ENCODE measurements at regions not wholly inside any gene's neighbourhood (a gene's known extent, or its start where the extent isn't known, plus 50 kb on each side); places are given as distances from the start of the nearest gene placed in this dataset.

GRCh38 chr6:2552526-2553154, 198.1 kb downstream of the MYLK4 start:
- Mint-ChIP-seq H3K27me3 (peaks cover 37 to 43% of the 10 kb centered on the region in 2 donors), H3K9me3 (no peaks in the 10 kb centered on the region), H3K27ac (no peak overlapping the region), H3K4me3 (no peak overlapping the region), H3K4me1 (peaks cover 0 to 6% (median 3%) of the 10 kb centered on the region in 3 donors), H3K36me3 (no peaks in the 10 kb centered on the region)
- H3K4me1 ChIP-seq (ENCODE audit: control insufficient read depth in 1 of 2, extremely low read depth in 1 of 2, insufficient read depth in 2 of 2, low read length in 2 of 2) = no peaks in the 10 kb centered on the region
- no peak for DNase-seq
- POLR2A ChIA-PET = no interaction called here
- no peak for ATAC-seq (replicated peaks in 1 of 4)
- peaks cover 6 to 16% of the 10 kb centered on the region in 2 experiments for H3K27me3 ChIP-seq (replicated peaks in 1 of 2; ENCODE audit: control insufficient read depth in 2 of 2, extremely low read depth in 1 of 2, insufficient read depth in 2 of 2, low read length in 1 of 2)
- CTCF ChIA-PET = no interaction called here
- no peak overlapping the region for H3K27ac ChIP-seq (ENCODE audit: low read length)
- no peaks in the 10 kb centered on the region for H3K36me3 ChIP-seq (ENCODE audit: control insufficient read depth in 2 of 2, extremely low read depth in 1 of 2, insufficient read depth in 1 of 2, low read length in 1 of 2)
- no peaks in the 10 kb centered on the region for H3K9me3 ChIP-seq
- H3K4me3 ChIP-seq (ENCODE audit: control insufficient read depth in 1 of 2, extremely low read depth in 1 of 2, low read length in 1 of 2) = no peak overlapping the region
- WGBS (ENCODE audit: insufficient coverage) = 60% methylated on average over 5 of the region's 10 CpGs

- H3K27me3 ChIP-seq (replicated peaks in 1 of 2; ENCODE audit: control insufficient read depth in 2 of 2, extremely low read depth in 1 of 2, insufficient read depth in 2 of 2, low read length in 1 of 2) = peaks cover 6 to 16% of the 10 kb centered on the region in 2 experiments
- Mint-ChIP-seq H3K4me1 (peaks cover 0 to 6% (median 3%) of the 10 kb centered on the region in 3 donors), H3K9me3 (no peaks in the 10 kb centered on the region), H3K4me3 (no peak overlapping the region), H3K27ac (no peak overlapping the region), H3K27me3 (peaks cover 35 to 49% of the 10 kb centered on the region in 2 donors), H3K36me3 (no peaks in the 10 kb centered on the region)
- H3K36me3 ChIP-seq (ENCODE audit: control insufficient read depth in 2 of 2, extremely low read depth in 1 of 2, insufficient read depth in 1 of 2, low read length in 1 of 2) = no peaks in the 10 kb centered on the region
- ChIA-PET POLR2A (no interaction called here), CTCF (no interaction called here)
- WGBS (ENCODE audit: insufficient coverage) = 68% methylated on average over 3 of the region's 3 CpGs
- no peak for DNase-seq
- no peaks in the 10 kb centered on the region for H3K4me1 ChIP-seq (ENCODE audit: control insufficient read depth in 1 of 2, extremely low read depth in 1 of 2, insufficient read depth in 2 of 2, low read length in 2 of 2)
- no peak overlapping the region for H3K4me3 ChIP-seq (ENCODE audit: control insufficient read depth in 1 of 2, extremely low read depth in 1 of 2, low read length in 1 of 2)
- no peaks in the 10 kb centered on the region for H3K9me3 ChIP-seq
- H3K27ac ChIP-seq (ENCODE audit: low read length) = no peak overlapping the region
- no peak for ATAC-seq (replicated peaks in 1 of 4)
These were observed 199.0 kb downstream of the MYLK4 start for GRCh38 chr6:2551705-2552104.

- DNase-seq = no peak
- no peaks in the 10 kb centered on the region for H3K36me3 ChIP-seq (ENCODE audit: control insufficient read depth in 2 of 2, extremely low read depth in 1 of 2, insufficient read depth in 1 of 2, low read length in 1 of 2)
- Mint-ChIP-seq H3K27me3 (peaks cover 41 to 45% of the 10 kb centered on the region in 2 donors), H3K9me3 (no peaks in the 10 kb centered on the region), H3K4me3 (no peak overlapping the region), H3K36me3 (no peaks in the 10 kb centered on the region), H3K4me1 (peaks cover 0 to 3% (median 1%) of the 10 kb centered on the region in 3 donors), H3K27ac (no peak overlapping the region)
- ChIA-PET CTCF (no interaction called here), POLR2A (no interaction called here)
- no peaks in the 10 kb centered on the region for H3K9me3 ChIP-seq
- H3K4me3 ChIP-seq (ENCODE audit: control insufficient read depth in 1 of 2, extremely low read depth in 1 of 2, low read length in 1 of 2) = no peak overlapping the region
- ATAC-seq (replicated peaks in 1 of 4) = no peak
- WGBS (ENCODE audit: insufficient coverage) = 74% methylated on average over 2 of the region's 4 CpGs
- peaks cover 6 to 19% of the 10 kb centered on the region in 2 experiments for H3K27me3 ChIP-seq (replicated peaks in 1 of 2; ENCODE audit: control insufficient read depth in 2 of 2, extremely low read depth in 1 of 2, insufficient read depth in 2 of 2, low read length in 1 of 2)
- no peaks in the 10 kb centered on the region for H3K4me1 ChIP-seq (ENCODE audit: control insufficient read depth in 1 of 2, extremely low read depth in 1 of 2, insufficient read depth in 2 of 2, low read length in 2 of 2)
- no peak overlapping the region for H3K27ac ChIP-seq (ENCODE audit: low read length)
These were observed 200.5 kb downstream of the MYLK4 start for GRCh38 chr6:2550247-2550646.

DNA sequence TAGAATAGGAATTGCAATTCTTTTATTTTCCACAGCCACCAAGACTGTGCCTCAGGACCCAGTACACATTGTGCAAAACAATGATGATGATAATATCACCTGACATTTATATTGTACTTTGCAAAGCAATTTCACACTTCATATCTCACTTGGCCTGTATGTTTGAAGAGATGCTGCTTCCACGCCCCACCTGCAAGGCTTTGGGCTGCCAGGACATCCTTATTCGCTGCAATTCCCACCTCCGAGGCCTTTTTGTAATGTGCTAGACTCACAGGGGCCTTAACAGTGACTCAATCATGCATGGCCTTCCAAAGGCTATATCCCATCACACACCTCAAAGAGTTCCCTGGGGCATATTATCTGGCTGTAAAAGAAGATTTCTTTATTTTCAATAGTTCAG, 200.9 kb downstream of the MYLK4 start:
- ChIA-PET POLR2A (no interaction called here), CTCF (no interaction called here)
- H3K27ac ChIP-seq (ENCODE audit: low read length) = no peak overlapping the region
- peaks cover 6 to 22% of the 10 kb centered on the region in 2 experiments for H3K27me3 ChIP-seq (replicated peaks in 1 of 2; ENCODE audit: control insufficient read depth in 2 of 2, extremely low read depth in 1 of 2, insufficient read depth in 2 of 2, low read length in 1 of 2)
- no peaks in the 10 kb centered on the region for H3K9me3 ChIP-seq
- peaks cover 40 to 45% of the 10 kb centered on the region in 2 donors for H3K27me3 Mint-ChIP-seq
- DNase-seq (no peak), ATAC-seq (replicated peaks in 1 of 4) (no peak)
- whole genome bisulfite sequencing (ENCODE audit: insufficient coverage) = no CpG with 5 or more reads among the region's 3 CpGs
- no peaks in the 10 kb centered on the region for H3K9me3 Mint-ChIP-seq
- no peaks in the 10 kb centered on the region for H3K4me1 ChIP-seq (ENCODE audit: control insufficient read depth in 1 of 2, extremely low read depth in 1 of 2, insufficient read depth in 2 of 2, low read length in 2 of 2)
- H3K36me3 Mint-ChIP-seq = no peaks in the 10 kb centered on the region
- no peak overlapping the region for H3K4me3 ChIP-seq (ENCODE audit: control insufficient read depth in 1 of 2, extremely low read depth in 1 of 2, low read length in 1 of 2)
- H3K27ac Mint-ChIP-seq = no peak overlapping the region
- no peak overlapping the region for H3K4me3 Mint-ChIP-seq
- H3K36me3 ChIP-seq (ENCODE audit: control insufficient read depth in 2 of 2, extremely low read depth in 1 of 2, insufficient read depth in 1 of 2, low read length in 1 of 2) = no peaks in the 10 kb centered on the region
- H3K4me1 Mint-ChIP-seq = peaks cover 0 to 1% (median 0%) of the 10 kb centered on the region in 3 donors

- CTCF ChIA-PET = no interaction called here
- H3K27ac Mint-ChIP-seq = no peak overlapping the region
- no peaks in the 10 kb centered on the region for H3K9me3 Mint-ChIP-seq
- Histone ChIP-seq H3K4me3 (ENCODE audit: control insufficient read depth in 1 of 2, extremely low read depth in 1 of 2, low read length in 1 of 2) (no peak overlapping the region), H3K27me3 (replicated peaks in 1 of 2; ENCODE audit: control insufficient read depth in 2 of 2, extremely low read depth in 1 of 2, insufficient read depth in 2 of 2, low read length in 1 of 2) (peaks cover 6 to 24% of the 10 kb centered on the region in 2 experiments), H3K9me3 (no peaks in the 10 kb centered on the region), H3K36me3 (ENCODE audit: control insufficient read depth in 2 of 2, extremely low read depth in 1 of 2, insufficient read depth in 1 of 2, low read length in 1 of 2) (no peaks in the 10 kb centered on the region), H3K4me1 (ENCODE audit: control insufficient read depth in 1 of 2, extremely low read depth in 1 of 2, insufficient read depth in 2 of 2, low read length in 2 of 2) (peaks cover 7 to 12% of the 10 kb centered on the region in 2 experiments), H3K27ac (ENCODE audit: low read length) (no peak overlapping the region)
- H3K4me3 Mint-ChIP-seq = no peak overlapping the region
- H3K36me3 Mint-ChIP-seq = no peaks in the 10 kb centered on the region
- H3K4me1 Mint-ChIP-seq = peaks cover 15 to 16% (median 16%) of the 10 kb centered on the region in 3 donors
- ATAC-seq (replicated peaks in 1 of 4) (no peak), DNase-seq (no peak)
- peaks cover 42 to 54% of the 10 kb centered on the region in 2 donors for H3K27me3 Mint-ChIP-seq
- 80% methylated on average over 1 of the region's 4 CpGs for WGBS (ENCODE audit: insufficient coverage)
- POLR2A ChIA-PET = no interaction called here
These were observed 203.4 kb downstream of the MYLK4 start for GRCh38 chr6:2547355-2547754.

- Mint-ChIP-seq H3K27ac (no peak overlapping the region), H3K27me3 (peaks cover 42 to 54% of the 10 kb centered on the region in 2 donors), H3K4me3 (no peak overlapping the region), H3K4me1 (peaks cover 19 to 21% (median 20%) of the 10 kb centered on the region in 3 donors), H3K36me3 (no peaks in the 10 kb centered on the region), H3K9me3 (no peaks in the 10 kb centered on the region)
- ChIA-PET POLR2A (no interaction called here), CTCF (no interaction called here)
- H3K27me3 ChIP-seq (replicated peaks in 1 of 2; ENCODE audit: control insufficient read depth in 2 of 2, extremely low read depth in 1 of 2, insufficient read depth in 2 of 2, low read length in 1 of 2) = peaks cover 6 to 26% of the 10 kb centered on the region in 2 experiments
- H3K4me1 ChIP-seq (ENCODE audit: control insufficient read depth in 1 of 2, extremely low read depth in 1 of 2, insufficient read depth in 2 of 2, low read length in 2 of 2) = peaks cover 12 to 17% of the 10 kb centered on the region in 2 experiments
- ATAC-seq (replicated peaks in 1 of 4) (no peak), DNase-seq (no peak)
- no peak overlapping the region for H3K27ac ChIP-seq (ENCODE audit: low read length)
- no peaks in the 10 kb centered on the region for H3K36me3 ChIP-seq (ENCODE audit: control insufficient read depth in 2 of 2, extremely low read depth in 1 of 2, insufficient read depth in 1 of 2, low read length in 1 of 2)
- no peak overlapping the region for H3K4me3 ChIP-seq (ENCODE audit: control insufficient read depth in 1 of 2, extremely low read depth in 1 of 2, low read length in 1 of 2)
- no peaks in the 10 kb centered on the region for H3K9me3 ChIP-seq
- WGBS (ENCODE audit: insufficient coverage) = 84% methylated on average over 2 of the region's 8 CpGs
These were observed 203.8 kb downstream of the MYLK4 start for GRCh38 chr6:2546901-2547300.
